GM21737 (cell line): ENCODE measurements at regions not wholly inside any gene's neighbourhood (a gene's known extent, or its start where the extent isn't known, plus 50 kb on each side); places are given as distances from the start of the nearest gene placed in this dataset.

Source experiments
- ATAC-seq: cut with Tn5 transposase; IDR thresholded peaks from one replicate; pipeline ENCODE4 v1.9.1; 2021; ENCODE audit warnings: mild to moderate bottlenecking, moderate library complexity; ENCODE audit not compliant: unreplicated experiment

- ATAC-seq: peak; percentile 67
Observed at GRCh38 chr1:42035205-42035829, 116.6 kb upstream of the HIVEP3 start.

- ATAC-seq: no peak
Observed at GRCh38 chr1:42034426-42034825, 115.7 kb upstream of the HIVEP3 start.

GRCh38 chr1:42033629-42034028 lies 114.9 kb upstream of the HIVEP3 start:
- ATAC-seq: no peak

- ATAC-seq: no peak
Observed at GRCh38 chr1:42017730-42018129, 99.0 kb upstream of the HIVEP3 start.

GRCh38 chr1:42017259-42017658 lies 98.5 kb upstream of the HIVEP3 start:
- no peak for ATAC-seq

GRCh38 chr1:42014823-42015222 lies 96.1 kb upstream of the HIVEP3 start:
- ATAC-seq: no peak

GRCh38 chr1:42013881-42014470 lies 95.3 kb upstream of the HIVEP3 start:
- no peak for ATAC-seq

- no peak for ATAC-seq
Observed at GRCh38 chr1:42012852-42013251, 94.1 kb upstream of the HIVEP3 start.

- no peak for ATAC-seq
Observed at GRCh38 chr1:42010381-42010780, 91.7 kb upstream of the HIVEP3 start.

GRCh38 chr1:42008264-42008663 lies 89.5 kb upstream of the HIVEP3 start:
- no peak for ATAC-seq

- no peak for ATAC-seq
Observed at GRCh38 chr1:42006836-42007235, 88.1 kb upstream of the HIVEP3 start.

- ATAC-seq: no peak
Observed at GRCh38 chr1:42006093-42006492, 87.4 kb upstream of the HIVEP3 start.

GRCh38 chr1:42005530-42005929 lies 86.8 kb upstream of the HIVEP3 start:
- ATAC-seq: no peak

- ATAC-seq: no peak
Observed at GRCh38 chr1:42004860-42005259, 86.1 kb upstream of the HIVEP3 start.

GRCh38 chr1:42004322-42004721 lies 85.6 kb upstream of the HIVEP3 start:
- no peak for ATAC-seq

GRCh38 chr1:42003433-42003832 lies 84.7 kb upstream of the HIVEP3 start:
- no peak for ATAC-seq

GRCh38 chr1:42002220-42002619 lies 83.5 kb upstream of the HIVEP3 start:
- ATAC-seq: no peak

- no peak for ATAC-seq
Observed at GRCh38 chr1:42000766-42001165, 82.0 kb upstream of the HIVEP3 start.

GRCh38 chr1:41999884-42000283 lies 81.2 kb upstream of the HIVEP3 start:
- ATAC-seq: no peak

GRCh38 chr1:41998250-41998649 lies 79.5 kb upstream of the HIVEP3 start:
- ATAC-seq: no peak

- no peak for ATAC-seq
Observed at GRCh38 chr1:41997153-41997552, 78.4 kb upstream of the HIVEP3 start.

GRCh38 chr1:41995441-41996130 lies 76.9 kb upstream of the HIVEP3 start:
- ATAC-seq: no peak
